T-helper 2 cell treated with Interferon-gamma antibody and Interleukin-4, amounts not matched to agents 5 μg/mL and 100 μg/mL, for 36 hours (primary cell): ENCODE measurements at regions not wholly inside any gene's neighbourhood (a gene's known extent, or its start where the extent isn't known, plus 50 kb on each side); places are given as distances from the start of the nearest gene placed in this dataset.

Experiments
- DNase-seq: peaks from one replicate; pipeline ENCODE4 v3.0.0; 2021; ENCODE audit warnings: low spot score
- H3K27ac Mint-ChIP-seq: one replicate; pipeline ENCODE4 v1.8.0; 2021; ENCODE audit warnings: mild to moderate bottlenecking, mixed read lengths
- H3K27me3 Mint-ChIP-seq: one replicate; pipeline ENCODE4 v1.8.0; 2021; ENCODE audit warnings: low read depth, mixed read lengths
- H3K36me3 Mint-ChIP-seq: one replicate; pipeline ENCODE4 v1.8.0; 2021; ENCODE audit warnings: low read depth, mixed read lengths
- H3K4me1 Mint-ChIP-seq: one replicate; pipeline ENCODE4 v1.8.0; 2021; ENCODE audit warnings: low read depth, mixed read lengths
- H3K4me3 Mint-ChIP-seq: one replicate; pipeline ENCODE4 v1.8.0; 2022; ENCODE audit warnings: mild to moderate bottlenecking, moderate library complexity, mixed read lengths
- H3K9me3 Mint-ChIP-seq: one replicate; pipeline ENCODE4 v1.8.0; 2021; ENCODE audit warnings: mixed read lengths

DNA sequence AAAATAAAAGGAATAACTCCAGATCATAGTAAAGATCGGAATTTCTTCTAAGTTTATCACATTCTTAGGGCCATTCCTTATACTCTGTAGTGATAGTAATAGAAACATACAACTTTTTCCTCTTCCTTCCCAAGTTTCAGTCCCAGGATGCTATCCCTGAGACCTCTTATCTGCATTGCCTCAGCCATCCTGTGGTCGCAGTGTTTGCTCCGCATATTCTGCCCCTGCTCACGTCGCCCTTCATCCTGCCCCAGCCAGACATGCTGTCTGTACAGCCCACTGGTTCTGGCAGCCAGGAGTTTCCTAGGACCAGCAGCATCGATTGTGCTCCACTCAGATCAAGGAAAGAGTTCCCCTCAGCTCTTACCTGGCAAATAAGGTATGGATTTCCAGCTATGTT is 132.7 kb upstream of the ERCC6L2 start:
- Mint-ChIP-seq H3K36me3 (no peaks in the 10 kb centered on the region), H3K27ac (no peak overlapping the region), H3K4me3 (no peak overlapping the region), H3K27me3 (peaks cover 35% of the 10 kb centered on the region), H3K4me1 (no peaks in the 10 kb centered on the region), H3K9me3 (no peaks in the 10 kb centered on the region)
- DNase-seq, result no peak

DNA sequence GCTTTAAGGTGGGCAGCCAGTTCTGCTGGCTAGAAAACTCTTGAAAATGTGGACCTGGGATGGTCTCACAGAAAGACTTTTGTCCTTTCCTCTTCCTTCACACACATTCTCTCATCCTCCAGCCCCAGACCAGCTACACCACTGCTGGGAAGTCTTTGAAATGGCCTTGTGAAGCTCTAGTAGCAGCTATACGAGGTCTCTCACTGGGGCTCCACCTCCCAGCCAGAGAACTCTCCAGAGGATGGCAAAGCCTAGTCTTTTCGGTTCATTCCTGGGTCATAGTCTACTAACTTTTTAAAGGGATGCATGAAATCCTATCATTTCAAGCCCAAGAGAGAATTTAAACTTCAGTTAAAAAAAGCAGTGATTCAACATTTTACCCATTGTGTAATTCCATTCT is 133.9 kb upstream of the ERCC6L2 start:
- H3K9me3 Mint-ChIP-seq, result no peaks in the 10 kb centered on the region
- H3K4me1 Mint-ChIP-seq, result no peaks in the 10 kb centered on the region
- no peak overlapping the region for H3K27ac Mint-ChIP-seq
- H3K4me3 Mint-ChIP-seq, result no peak overlapping the region
- H3K36me3 Mint-ChIP-seq, result no peaks in the 10 kb centered on the region
- DNase-seq, result no peak
- H3K27me3 Mint-ChIP-seq, result peaks cover 35% of the 10 kb centered on the region

DNA sequence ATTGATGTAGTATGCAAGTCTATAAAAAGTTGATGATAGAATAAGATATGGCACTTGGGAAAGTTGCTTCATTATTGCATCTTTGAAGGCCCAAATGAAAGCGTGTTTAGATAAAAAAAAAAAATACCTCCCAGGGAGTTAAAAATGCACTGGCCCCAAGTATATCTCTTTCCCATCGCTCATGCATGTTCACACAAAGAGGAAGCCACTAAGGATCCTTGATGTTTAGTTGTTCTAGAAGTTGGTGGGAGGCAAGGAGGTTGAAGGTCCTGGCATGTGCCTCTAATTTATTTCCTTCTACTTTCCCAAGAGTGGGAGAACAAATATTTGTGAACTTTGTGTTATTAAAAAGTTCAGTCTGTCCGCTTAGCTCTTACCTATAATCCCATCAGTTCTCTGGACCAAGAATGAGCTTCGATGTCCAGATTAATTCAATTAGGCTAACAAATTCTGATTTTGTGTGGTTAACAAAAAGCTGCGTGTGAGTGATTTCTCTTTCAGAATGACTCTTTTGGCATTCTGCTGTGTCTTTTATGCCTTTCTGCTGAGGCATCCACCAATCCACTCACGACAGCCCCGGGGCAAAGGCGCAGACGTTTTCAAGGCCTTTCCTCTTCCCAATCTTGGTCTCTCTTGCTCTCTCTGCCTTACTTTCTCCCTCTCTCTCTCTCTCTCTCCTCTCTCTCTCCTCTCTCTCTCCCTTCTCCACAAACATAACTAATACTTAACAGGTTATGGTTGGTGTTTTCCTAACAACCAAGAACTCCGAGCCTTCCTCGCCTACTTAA is 135.1 kb upstream of the ERCC6L2 start:
- DNase-seq, result no peak
- no peaks in the 10 kb centered on the region for H3K9me3 Mint-ChIP-seq
- no peak overlapping the region for H3K27ac Mint-ChIP-seq
- peaks cover 4% of the 10 kb centered on the region for H3K4me1 Mint-ChIP-seq
- no peaks in the 10 kb centered on the region for H3K36me3 Mint-ChIP-seq
- H3K27me3 Mint-ChIP-seq, result peaks cover 39% of the 10 kb centered on the region
- H3K4me3 Mint-ChIP-seq, result no peak overlapping the region

DNA sequence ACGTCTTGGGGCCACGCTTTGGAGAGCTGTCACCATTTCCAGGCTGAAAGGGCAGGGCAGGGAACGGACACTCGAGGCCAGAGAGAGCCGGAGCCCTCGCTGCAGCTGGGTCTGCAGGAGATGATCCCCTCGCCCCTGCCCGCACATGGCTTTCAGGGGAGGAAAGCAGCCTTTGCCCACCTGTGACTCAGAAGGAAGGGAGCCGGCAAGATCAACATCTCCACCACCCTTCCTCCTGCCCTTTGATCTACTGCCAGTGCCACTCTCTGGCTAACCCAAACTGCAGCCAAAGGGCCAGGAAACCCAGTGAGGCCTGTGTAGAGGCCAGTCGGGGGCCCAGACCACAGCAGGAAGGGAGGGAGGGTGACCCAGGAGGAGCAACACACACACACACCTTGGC is 137.1 kb upstream of the ERCC6L2 start:
- H3K4me3 Mint-ChIP-seq, result no peak overlapping the region
- H3K9me3 Mint-ChIP-seq, result no peaks in the 10 kb centered on the region
- no peaks in the 10 kb centered on the region for H3K36me3 Mint-ChIP-seq
- H3K27ac Mint-ChIP-seq, result no peak overlapping the region
- peaks cover 39% of the 10 kb centered on the region for H3K27me3 Mint-ChIP-seq
- no peak for DNase-seq
- peaks cover 5% of the 10 kb centered on the region for H3K4me1 Mint-ChIP-seq

DNA sequence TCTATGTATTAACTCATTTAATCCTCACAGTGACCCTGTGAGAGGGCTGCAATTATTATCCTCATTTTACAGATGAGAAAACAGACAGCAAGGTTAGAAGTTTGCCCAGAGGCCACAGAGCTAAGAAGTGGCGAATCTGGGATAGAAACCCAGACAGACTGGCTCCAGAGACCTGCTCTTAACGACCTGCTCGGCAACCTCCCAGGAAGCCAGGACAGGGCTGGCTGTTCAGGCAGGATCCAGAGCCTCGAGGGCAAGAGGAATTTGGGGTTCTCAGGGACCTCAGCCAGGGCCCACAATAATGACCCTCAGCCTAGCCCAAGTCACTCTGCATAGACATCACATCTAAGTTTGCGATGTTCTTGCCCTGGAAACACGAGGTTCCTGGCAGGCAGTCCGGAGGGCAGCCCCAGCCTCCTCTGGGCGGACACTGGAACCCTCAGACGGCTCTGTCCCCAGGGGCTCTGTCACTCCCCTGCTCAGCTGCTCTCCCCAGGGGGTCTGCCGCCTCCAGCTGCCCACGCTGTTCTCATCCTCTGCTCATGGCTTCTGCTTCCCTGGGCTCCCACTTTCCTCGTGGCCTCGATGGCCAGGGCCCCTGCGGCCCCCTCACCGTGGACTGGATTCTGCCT is 138.5 kb upstream of the ERCC6L2 start:
- Mint-ChIP-seq H3K27me3 (peaks cover 37% of the 10 kb centered on the region), H3K27ac (no peak overlapping the region), H3K9me3 (no peaks in the 10 kb centered on the region), H3K36me3 (no peaks in the 10 kb centered on the region), H3K4me1 (peaks cover 5% of the 10 kb centered on the region), H3K4me3 (no peak overlapping the region)
- DNase-seq, result no peak

DNA sequence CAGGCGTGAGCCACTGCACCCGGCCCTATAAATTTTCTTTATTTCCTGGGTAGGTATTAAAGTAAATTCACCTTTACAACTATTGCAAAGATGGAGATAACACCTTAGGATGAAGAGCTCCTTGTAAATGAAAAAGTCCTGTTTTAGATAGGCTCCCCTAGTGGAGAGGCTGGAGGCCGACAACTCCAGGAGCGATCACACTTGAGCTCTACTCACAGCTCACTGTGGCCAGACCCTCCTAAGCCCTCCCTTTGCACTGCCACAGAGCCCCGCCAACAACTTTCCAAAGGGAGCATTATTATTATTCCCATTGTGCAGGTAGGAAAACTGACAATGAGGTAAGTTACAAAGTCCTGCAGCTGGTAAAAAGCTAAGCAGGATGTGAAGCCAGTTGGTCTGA is 139.1 kb upstream of the ERCC6L2 start:
- Mint-ChIP-seq H3K27me3 (peaks cover 34% of the 10 kb centered on the region), H3K4me3 (no peak overlapping the region), H3K4me1 (peaks cover 5% of the 10 kb centered on the region), H3K27ac (no peak overlapping the region), H3K9me3 (no peaks in the 10 kb centered on the region), H3K36me3 (no peaks in the 10 kb centered on the region)
- no peak for DNase-seq

DNA sequence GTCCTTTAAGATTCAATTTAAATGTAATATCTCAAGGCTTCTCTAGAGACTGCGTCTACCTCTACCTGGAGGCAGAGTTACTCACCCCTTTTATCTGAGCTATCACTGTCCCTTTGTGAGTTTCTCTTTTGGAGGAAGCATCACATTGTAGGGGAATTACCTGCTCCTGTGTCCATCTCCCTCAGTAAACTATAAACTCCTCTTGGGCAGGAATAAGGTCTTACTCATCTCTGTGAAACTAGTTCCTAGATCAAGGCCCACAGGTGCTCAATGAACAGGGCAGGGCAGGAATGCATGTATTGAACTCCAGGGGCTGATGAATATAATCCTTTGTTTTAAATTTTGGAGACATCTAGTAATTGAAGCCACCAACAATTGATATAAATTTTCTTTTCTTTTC is 139.8 kb upstream of the ERCC6L2 start:
- DNase-seq, result no peak
- Mint-ChIP-seq H3K9me3 (no peaks in the 10 kb centered on the region), H3K4me3 (no peak overlapping the region), H3K27me3 (peaks cover 34% of the 10 kb centered on the region), H3K4me1 (peaks cover 5% of the 10 kb centered on the region), H3K27ac (no peak overlapping the region), H3K36me3 (no peaks in the 10 kb centered on the region)

DNA sequence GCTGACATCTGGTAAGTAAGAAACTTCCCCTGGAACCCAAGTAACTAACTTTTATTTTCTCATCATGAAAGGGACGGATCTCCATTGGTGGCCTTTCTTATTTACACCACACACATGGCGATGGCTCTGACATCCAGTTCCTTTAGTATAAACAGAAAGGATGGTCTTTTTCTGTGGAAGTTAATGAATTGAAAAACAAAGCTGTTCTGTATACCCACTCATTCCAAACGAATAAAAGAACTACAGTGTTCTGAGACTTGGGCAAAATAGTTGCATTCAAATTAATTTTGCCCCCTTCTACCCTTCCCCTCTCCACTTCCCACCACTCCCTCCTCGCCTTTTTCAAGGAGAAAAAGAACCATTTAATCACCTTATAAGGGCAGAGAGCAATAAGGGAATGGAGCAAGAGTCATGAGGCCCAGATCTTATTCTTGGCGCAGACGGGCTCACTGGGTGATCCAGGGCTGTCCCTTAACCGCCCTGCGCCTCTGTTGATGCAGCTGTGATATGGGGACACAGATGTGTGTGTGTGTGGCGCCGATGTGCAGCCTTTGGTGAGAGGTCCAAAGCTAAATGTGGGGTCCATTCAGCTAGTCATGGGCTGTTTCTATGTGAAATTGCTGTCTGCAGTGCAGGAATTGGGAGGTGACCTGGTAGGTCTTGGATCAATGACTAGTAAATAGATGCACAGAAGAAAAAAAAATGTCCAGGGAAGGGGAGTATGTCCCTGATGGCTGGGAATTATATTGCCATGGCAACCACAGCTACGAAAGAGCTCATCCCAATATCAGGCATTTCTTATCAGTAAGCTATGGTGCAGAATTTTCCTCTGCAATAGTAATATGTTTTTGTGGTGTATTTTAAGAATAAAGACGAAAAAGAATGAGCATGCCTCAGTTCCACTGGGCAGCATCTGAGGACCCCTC is 141.5 kb upstream of the ERCC6L2 start:
- H3K9me3 Mint-ChIP-seq, result no peaks in the 10 kb centered on the region
- H3K4me3 Mint-ChIP-seq, result no peak overlapping the region
- no peaks in the 10 kb centered on the region for H3K36me3 Mint-ChIP-seq
- peaks cover 5% of the 10 kb centered on the region for H3K4me1 Mint-ChIP-seq
- H3K27ac Mint-ChIP-seq, result no peak overlapping the region
- peaks cover 27% of the 10 kb centered on the region for H3K27me3 Mint-ChIP-seq
- no peak for DNase-seq

DNA sequence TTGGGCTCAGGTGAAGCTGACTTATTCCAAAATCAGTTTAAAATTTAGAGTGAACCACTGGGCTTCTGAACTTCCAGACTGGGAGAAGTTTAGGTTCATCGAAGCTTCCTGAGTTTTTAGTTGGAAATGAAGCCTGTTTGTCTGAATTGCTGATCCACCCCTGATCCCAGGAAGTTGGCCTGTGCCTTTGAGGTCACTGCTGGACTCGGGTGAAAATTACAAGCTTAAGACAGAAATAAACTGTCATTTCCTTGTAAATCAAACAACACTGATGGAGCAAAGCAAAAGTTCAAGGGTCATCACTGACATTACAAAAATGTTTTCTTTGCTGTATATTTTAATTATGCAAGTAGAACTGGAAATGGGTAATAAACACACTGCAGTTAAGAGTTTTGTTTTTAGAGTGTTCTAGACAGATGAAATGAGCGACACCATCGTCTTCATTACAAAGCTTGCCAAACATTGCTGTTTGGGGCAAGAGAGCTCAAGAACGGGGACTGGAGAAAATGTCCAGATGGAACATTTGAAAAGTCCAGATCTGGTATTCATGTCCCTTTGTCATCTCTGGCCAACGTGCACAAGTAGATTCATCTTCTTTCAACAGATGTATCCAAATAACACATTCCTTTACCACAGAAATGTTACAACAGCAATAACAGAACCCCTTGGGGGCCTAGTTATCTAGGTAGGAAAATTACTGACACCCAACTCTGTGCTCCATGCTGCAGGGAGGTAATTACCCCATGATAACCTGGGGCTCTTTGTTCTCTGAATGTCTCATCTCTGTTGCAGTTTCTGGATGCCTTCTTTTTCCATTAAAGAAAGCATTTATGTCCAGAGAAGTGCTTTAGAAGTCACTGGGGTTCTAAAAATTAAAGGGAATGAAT is 142.4 kb upstream of the ERCC6L2 start:
- Mint-ChIP-seq H3K9me3 (no peaks in the 10 kb centered on the region), H3K4me3 (no peak overlapping the region), H3K27ac (no peak overlapping the region), H3K27me3 (peaks cover 27% of the 10 kb centered on the region), H3K36me3 (no peaks in the 10 kb centered on the region), H3K4me1 (peaks cover 5% of the 10 kb centered on the region)
- no peak for DNase-seq

DNA sequence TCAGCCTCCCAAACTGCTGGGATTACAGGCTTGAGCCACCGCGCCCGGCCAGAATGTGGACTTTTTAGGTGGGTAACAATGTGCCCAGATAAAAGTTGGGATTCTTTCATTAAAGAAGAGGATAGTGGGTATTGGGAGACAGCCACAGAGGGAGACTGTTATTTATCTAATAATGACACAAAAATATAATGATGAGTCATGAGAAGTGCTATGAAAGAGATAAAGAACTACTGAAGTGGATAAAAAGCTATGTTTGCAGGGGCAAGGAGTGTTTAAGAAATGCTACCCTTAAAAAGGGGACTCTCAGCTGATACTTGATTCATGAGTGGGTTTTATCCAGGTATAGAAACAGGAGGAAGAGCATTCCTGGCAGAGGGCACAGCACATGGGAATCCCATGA is 143.6 kb upstream of the ERCC6L2 start:
- DNase-seq, result no peak
- no peaks in the 10 kb centered on the region for H3K9me3 Mint-ChIP-seq
- peaks cover 10% of the 10 kb centered on the region for H3K4me1 Mint-ChIP-seq
- H3K27me3 Mint-ChIP-seq, result peaks cover 30% of the 10 kb centered on the region
- H3K4me3 Mint-ChIP-seq, result no peak overlapping the region
- H3K27ac Mint-ChIP-seq, result no peak overlapping the region
- H3K36me3 Mint-ChIP-seq, result no peaks in the 10 kb centered on the region

DNA sequence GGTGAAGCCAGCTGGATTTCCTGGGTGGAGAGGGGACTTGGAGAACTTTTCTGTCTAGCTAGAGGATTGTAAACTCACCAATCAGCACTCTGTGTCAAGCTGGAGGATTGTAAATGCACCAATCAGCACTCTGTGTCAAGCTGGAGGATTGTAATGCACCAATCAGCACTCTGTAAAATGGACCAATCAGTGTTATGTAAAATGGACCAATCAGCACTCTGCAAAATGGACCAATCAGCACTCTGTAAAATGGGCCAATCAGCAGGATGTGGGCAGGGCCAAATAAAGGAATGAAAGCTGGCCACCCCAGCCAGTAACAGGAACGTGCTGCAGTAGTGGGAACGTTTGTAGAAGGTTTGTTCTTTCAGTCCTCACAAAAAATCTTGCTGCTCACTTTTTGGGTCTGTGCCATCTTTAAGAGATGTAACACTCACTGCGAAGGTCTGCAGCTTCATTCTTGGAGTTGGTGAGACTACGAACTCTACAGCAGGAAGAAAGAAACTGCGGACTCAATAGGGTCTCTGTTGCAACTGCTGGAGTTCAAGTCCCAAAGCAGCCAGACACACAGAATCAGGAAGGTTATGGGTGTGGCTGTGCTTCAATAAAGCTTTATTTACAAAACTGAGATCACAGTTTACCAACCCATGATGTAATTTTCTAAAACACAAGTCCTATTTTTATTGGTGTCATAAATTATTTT is 145.7 kb upstream of the ERCC6L2 start:
- H3K4me3 Mint-ChIP-seq, result no peak overlapping the region

DNA sequence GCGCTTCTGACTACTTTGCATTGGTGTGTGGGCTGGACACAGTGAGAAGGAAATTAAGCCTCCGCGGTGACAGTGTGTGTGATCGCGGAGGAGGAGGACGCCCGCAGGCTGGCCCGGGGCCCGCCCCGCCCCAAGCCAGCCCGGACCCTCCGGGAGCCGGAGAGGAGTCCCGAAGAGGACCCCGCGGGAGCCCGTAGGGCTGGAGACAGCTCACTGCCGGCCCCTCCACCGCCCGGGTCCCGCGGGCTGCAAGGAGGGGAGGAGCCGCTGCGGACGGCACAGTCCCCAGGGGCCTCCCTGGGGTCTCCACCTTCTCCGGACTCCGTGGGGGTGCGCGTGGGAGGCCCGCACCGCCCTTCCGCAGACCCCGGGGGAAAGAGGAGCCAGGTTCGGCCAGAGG is 146.4 kb upstream of the ERCC6L2 start:
- Mint-ChIP-seq H3K4me1 (peaks cover 21% of the 10 kb centered on the region), H3K36me3 (peaks cover 10% of the 10 kb centered on the region)

More for the DNA sequence above, 145.7 kb upstream of the ERCC6L2 start:
- peaks cover 21% of the 10 kb centered on the region for H3K27me3 Mint-ChIP-seq
- H3K9me3 Mint-ChIP-seq, result peaks cover 15% of the 10 kb centered on the region
- H3K27ac Mint-ChIP-seq, result no peak overlapping the region
- H3K4me1 Mint-ChIP-seq, result peaks cover 13% of the 10 kb centered on the region
- peaks cover 6% of the 10 kb centered on the region for H3K36me3 Mint-ChIP-seq
- DNase-seq, result no peak

More for the DNA sequence above, 146.4 kb upstream of the ERCC6L2 start:
- Mint-ChIP-seq H3K4me3 (no peak overlapping the region), H3K27ac (no peak overlapping the region), H3K27me3 (peaks cover 22% of the 10 kb centered on the region), H3K9me3 (peaks cover 22% of the 10 kb centered on the region)
- DNase-seq, result no peak
